ENCODE measurements at regions not wholly inside any gene's neighbourhood (a gene's known extent, or its start where the extent isn't known, plus 50 kb on each side); places are given as distances from the start of the nearest gene placed in this dataset.

- H3K4me3 ChIP-seq (ENCODE audit: low read depth, low read length) = no peak overlapping the region
- no peak for TF ChIP-seq CTCF (conservative IDR thresholded peaks at IDR 0.05; ENCODE audit: low read depth, low read length)
- DNase-seq (ENCODE audit: low read depth) = no peak
Measured at GRCh38 chr3:117261983-117262421, 552.4 kb downstream of the TUSC7 start.

- no peak for DNase-seq (ENCODE audit: low read depth)
- H3K4me3 ChIP-seq (ENCODE audit: low read depth, low read length) = no peak overlapping the region
- no peak for TF ChIP-seq CTCF (conservative IDR thresholded peaks at IDR 0.05; ENCODE audit: low read depth, low read length)
Measured at GRCh38 chr3:117263270-117263669, 553.7 kb downstream of the TUSC7 start.

- H3K4me3 ChIP-seq (ENCODE audit: low read depth, low read length) = no peak overlapping the region
- no peak for DNase-seq (ENCODE audit: low read depth)
- no peak for TF ChIP-seq CTCF (conservative IDR thresholded peaks at IDR 0.05; ENCODE audit: low read depth, low read length)
Measured at GRCh38 chr3:117263745-117264144, 554.2 kb downstream of the TUSC7 start.

GRCh38 chr3:117264204-117264994 lies 554.8 kb downstream of the TUSC7 start:
- TF ChIP-seq CTCF (conservative IDR thresholded peaks at IDR 0.05; ENCODE audit: low read depth, low read length) = no peak
- H3K4me3 ChIP-seq (ENCODE audit: low read depth, low read length) = no peak overlapping the region
- no peak for DNase-seq (ENCODE audit: low read depth)

- DNase-seq (ENCODE audit: low read depth) = no peak
- H3K4me3 ChIP-seq (ENCODE audit: low read depth, low read length) = no peak overlapping the region
- TF ChIP-seq CTCF (conservative IDR thresholded peaks at IDR 0.05; ENCODE audit: low read depth, low read length) = no peak
Measured at GRCh38 chr3:117266806-117267205, 557.2 kb downstream of the TUSC7 start.

GRCh38 chr3:117268318-117268717 lies 558.7 kb downstream of the TUSC7 start:
- H3K4me3 ChIP-seq (ENCODE audit: low read depth, low read length) = no peak overlapping the region
- TF ChIP-seq CTCF (conservative IDR thresholded peaks at IDR 0.05; ENCODE audit: low read depth, low read length) = no peak
- no peak for DNase-seq (ENCODE audit: low read depth)

- no peak overlapping the region for H3K4me3 ChIP-seq (ENCODE audit: low read depth, low read length)
- no peak for DNase-seq (ENCODE audit: low read depth)
- no peak for TF ChIP-seq CTCF (conservative IDR thresholded peaks at IDR 0.05; ENCODE audit: low read depth, low read length)
Measured at GRCh38 chr3:117272274-117272673, 562.7 kb downstream of the TUSC7 start.

All from epithelial cell of proximal tubule (primary cell).